K562 (cell line): ENCODE measurements at regions not wholly inside any gene's neighbourhood (a gene's known extent, or its start where the extent isn't known, plus 50 kb on each side); places are given as distances from the start of the nearest gene placed in this dataset.

ENCODE experiments used
- ASH1L ChIP-seq: fragments of 450-650 bp; IDR thresholded peaks from 2 replicates; pipeline ENCODE4 v1.6.1; 2018; ENCODE audit warnings: borderline replicate concordance, mild to moderate bottlenecking, low read depth; ENCODE audit not compliant: partially characterized antibody
- CTBP1 ChIP-seq: fragments of 450-650 bp; IDR thresholded peaks from 2 replicates; pipeline ENCODE4 v1.6.1; 2016; ENCODE audit warnings: borderline replicate concordance
- IRF2 ChIP-seq: sonication (generic); formaldehyde crosslinking; IDR thresholded peaks from 2 replicates; pipeline ENCODE4 v1.8.1; 2022; ENCODE audit warnings: mild to moderate bottlenecking, missing genetic modification reagents
- POLR2A ChIP-seq: fragments of 450-650 bp; conservative IDR thresholded peaks from 2 replicates; pipeline ENCODE4 v1.6.1; 2016
- RAD21 ChIP-seq, 2 experiments: fragments of 250-450 bp in 1 of 2; fragments of 450-650 bp in 1 of 2; sonication (Bioruptor Pico) in 1 of 2; formaldehyde crosslinking in 1 of 2; IDR thresholded peaks in 1 of 2; conservative IDR thresholded peaks in 1 of 2; 2 replicates each; pipeline versions ENCODE4 v1.4.0 to v1.8.0; 2020 to 2022; ENCODE audit warnings: mild to moderate bottlenecking in 2 of 2, moderate library complexity in 1 of 2
- SMAD1 ChIP-seq: fragments of 150-350 bp; IDR thresholded peaks from 2 replicates; pipeline ENCODE4 v1.6.1; 2014; ENCODE audit warnings: low read length, low read depth; ENCODE audit not compliant: partially characterized antibody
- SRSF1 ChIP-seq: fragments of 200-400 bp; formaldehyde crosslinking; IDR thresholded peaks from 2 replicates; pipeline ENCODE4 v1.6.1; 2017; ENCODE audit warnings: mild to moderate bottlenecking, low read depth, low read length, moderate library complexity
- ZKSCAN8 ChIP-seq: fragments of 200-800 bp; sonication (Bioruptor generic); IDR thresholded peaks from 2 replicates; pipeline ENCODE4 v1.6.1; 2016; ENCODE audit warnings: missing genetic modification characterization, missing compliant biosample characterization
- ZNF121 ChIP-seq: sonication (generic); formaldehyde crosslinking; conservative IDR thresholded peaks from 2 replicates; pipeline ENCODE4 v1.8.0; 2022; ENCODE audit warnings: missing genetic modification reagents
- ZNF197 ChIP-seq: fragments of 200-800 bp; sonication (Bioruptor generic); IDR thresholded peaks from 2 replicates; pipeline ENCODE4 v1.6.1; 2016; ENCODE audit warnings: low read depth, missing genetic modification characterization, missing compliant biosample characterization
- ZNF274 ChIP-seq: IDR thresholded peaks from 2 replicates; pipeline ENCODE4 v1.6.1; 2011; ENCODE audit warnings: low read depth, mild to moderate bottlenecking, low read length, moderate library complexity, borderline replicate concordance
- ZNF444 ChIP-seq: fragments of 250-450 bp; sonication (Bioruptor Pico); IDR thresholded peaks from 2 replicates; pipeline ENCODE4 v1.4.0; 2020; ENCODE audit warnings: mild to moderate bottlenecking, moderate library complexity
- TF ChIP-seq, protein P1 (sequence below), 3 experiments: IDR thresholded peaks in 2 of 3; conservative IDR thresholded peaks in 1 of 3; 2 replicates each; pipeline ENCODE4 v1.5.1; 2011 to 2012; ENCODE audit warnings: low read length in 3 of 3, mild to moderate bottlenecking in 3 of 3, control low read depth in 2 of 3, improper control_type of control experiment in 1 of 3, inconsistent platforms in 1 of 3, low read depth in 1 of 3, mixed read lengths in 1 of 3, moderate library complexity in 1 of 3; ENCODE audit not compliant: insufficient read depth in 2 of 3
- TF ChIP-seq, protein P2 (sequence below): sonication (generic); formaldehyde crosslinking; IDR thresholded peaks from 2 replicates; pipeline ENCODE4 v1.8.0; 2023; ENCODE audit warnings: mild to moderate bottlenecking, missing genetic modification reagents

DNA sequence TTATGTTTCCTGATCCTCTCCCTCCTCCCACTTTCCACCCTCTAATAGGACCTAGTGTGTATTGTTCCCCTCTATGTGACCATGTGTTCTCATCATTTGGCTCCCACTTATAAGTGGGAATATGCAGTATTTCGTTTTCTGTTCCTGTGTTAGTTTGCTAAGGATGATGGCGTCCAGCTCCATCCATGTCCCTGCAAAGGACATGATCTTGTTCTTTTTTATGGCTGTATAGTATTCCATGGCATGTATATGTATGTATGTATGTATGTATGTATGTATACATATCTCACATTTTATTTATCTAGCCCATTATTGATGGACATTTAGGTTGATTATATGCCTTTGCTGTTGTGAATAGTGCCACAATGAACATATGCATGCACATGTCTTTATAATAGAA is 188.7 kb downstream of the RFPL4B start:
- no peak for TF ChIP-seq POLR2A
- TF ChIP-seq, protein P1, sequence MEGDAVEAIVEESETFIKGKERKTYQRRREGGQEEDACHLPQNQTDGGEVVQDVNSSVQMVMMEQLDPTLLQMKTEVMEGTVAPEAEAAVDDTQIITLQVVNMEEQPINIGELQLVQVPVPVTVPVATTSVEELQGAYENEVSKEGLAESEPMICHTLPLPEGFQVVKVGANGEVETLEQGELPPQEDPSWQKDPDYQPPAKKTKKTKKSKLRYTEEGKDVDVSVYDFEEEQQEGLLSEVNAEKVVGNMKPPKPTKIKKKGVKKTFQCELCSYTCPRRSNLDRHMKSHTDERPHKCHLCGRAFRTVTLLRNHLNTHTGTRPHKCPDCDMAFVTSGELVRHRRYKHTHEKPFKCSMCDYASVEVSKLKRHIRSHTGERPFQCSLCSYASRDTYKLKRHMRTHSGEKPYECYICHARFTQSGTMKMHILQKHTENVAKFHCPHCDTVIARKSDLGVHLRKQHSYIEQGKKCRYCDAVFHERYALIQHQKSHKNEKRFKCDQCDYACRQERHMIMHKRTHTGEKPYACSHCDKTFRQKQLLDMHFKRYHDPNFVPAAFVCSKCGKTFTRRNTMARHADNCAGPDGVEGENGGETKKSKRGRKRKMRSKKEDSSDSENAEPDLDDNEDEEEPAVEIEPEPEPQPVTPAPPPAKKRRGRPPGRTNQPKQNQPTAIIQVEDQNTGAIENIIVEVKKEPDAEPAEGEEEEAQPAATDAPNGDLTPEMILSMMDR (IDR thresholded peaks at IDR 0.05 in 2 of 3, conservative IDR thresholded peaks at IDR 0.05 in 1 of 3; ENCODE audit: insufficient read depth in 2 of 3, low read depth in 1 of 3, low read length in 3 of 3): no peak
- TF ChIP-seq RAD21 (CRISPR knock-in tag; conservative IDR thresholded peaks at IDR 0.05 in 1 of 2, IDR thresholded peaks at IDR 0.05 in 1 of 2): no peak
- no peak for TF ChIP-seq ZNF444
- no peak for TF ChIP-seq ZNF197
- no peak for TF ChIP-seq CTBP1
- TF ChIP-seq SRSF1: no peak
- no peak for TF ChIP-seq IRF2 (CRISPR knock-in tag)
- no peak for TF ChIP-seq ZNF121 (CRISPR knock-in tag)
- TF ChIP-seq ZKSCAN8 (CRISPR knock-in tag): no peak
- TF ChIP-seq, protein P2, sequence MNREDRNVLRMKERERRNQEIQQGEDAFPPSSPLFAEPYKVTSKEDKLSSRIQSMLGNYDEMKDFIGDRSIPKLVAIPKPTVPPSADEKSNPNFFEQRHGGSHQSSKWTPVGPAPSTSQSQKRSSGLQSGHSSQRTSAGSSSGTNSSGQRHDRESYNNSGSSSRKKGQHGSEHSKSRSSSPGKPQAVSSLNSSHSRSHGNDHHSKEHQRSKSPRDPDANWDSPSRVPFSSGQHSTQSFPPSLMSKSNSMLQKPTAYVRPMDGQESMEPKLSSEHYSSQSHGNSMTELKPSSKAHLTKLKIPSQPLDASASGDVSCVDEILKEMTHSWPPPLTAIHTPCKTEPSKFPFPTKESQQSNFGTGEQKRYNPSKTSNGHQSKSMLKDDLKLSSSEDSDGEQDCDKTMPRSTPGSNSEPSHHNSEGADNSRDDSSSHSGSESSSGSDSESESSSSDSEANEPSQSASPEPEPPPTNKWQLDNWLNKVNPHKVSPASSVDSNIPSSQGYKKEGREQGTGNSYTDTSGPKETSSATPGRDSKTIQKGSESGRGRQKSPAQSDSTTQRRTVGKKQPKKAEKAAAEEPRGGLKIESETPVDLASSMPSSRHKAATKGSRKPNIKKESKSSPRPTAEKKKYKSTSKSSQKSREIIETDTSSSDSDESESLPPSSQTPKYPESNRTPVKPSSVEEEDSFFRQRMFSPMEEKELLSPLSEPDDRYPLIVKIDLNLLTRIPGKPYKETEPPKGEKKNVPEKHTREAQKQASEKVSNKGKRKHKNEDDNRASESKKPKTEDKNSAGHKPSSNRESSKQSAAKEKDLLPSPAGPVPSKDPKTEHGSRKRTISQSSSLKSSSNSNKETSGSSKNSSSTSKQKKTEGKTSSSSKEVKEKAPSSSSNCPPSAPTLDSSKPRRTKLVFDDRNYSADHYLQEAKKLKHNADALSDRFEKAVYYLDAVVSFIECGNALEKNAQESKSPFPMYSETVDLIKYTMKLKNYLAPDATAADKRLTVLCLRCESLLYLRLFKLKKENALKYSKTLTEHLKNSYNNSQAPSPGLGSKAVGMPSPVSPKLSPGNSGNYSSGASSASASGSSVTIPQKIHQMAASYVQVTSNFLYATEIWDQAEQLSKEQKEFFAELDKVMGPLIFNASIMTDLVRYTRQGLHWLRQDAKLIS (CRISPR knock-in tag): no peak
- no peak for TF ChIP-seq ZNF274
- TF ChIP-seq SMAD1: no peak
- TF ChIP-seq ASH1L: no peak
